Stimulated activated naive CD8-positive, alpha-beta T cell treated with anti-CD3 and anti-CD28 coated beads, Interleukin-15, amount 100 ng/mL, for 72 hours (primary cell): ENCODE measurements at regions not wholly inside any gene's neighbourhood (a gene's known extent, or its start where the extent isn't known, plus 50 kb on each side); places are given as distances from the start of the nearest gene placed in this dataset.

Experiments
- ATAC-seq: fragments of 150-1000 bp; cut with Tn5 transposase; 2 replicates; pipeline ENCODE4 v1.10.0; 2021; ENCODE audit warnings: mild to moderate bottlenecking, moderate library complexity
- DNase-seq, 2 donors: peaks; one replicate each; pipeline ENCODE4 v3.0.0; 2021 to 2022
- H3K27ac Mint-ChIP-seq, 2 donors: one replicate each; pipeline ENCODE4 v1.8.0; 2022; ENCODE audit warnings: mild to moderate bottlenecking in 2 of 2, mixed read lengths in 2 of 2, moderate library complexity in 2 of 2
- H3K27me3 Mint-ChIP-seq: one replicate; pipeline ENCODE4 v1.8.0; 2022; ENCODE audit warnings: mixed read lengths
- H3K4me1 Mint-ChIP-seq: one replicate; pipeline ENCODE4 v1.8.0; 2022; ENCODE audit warnings: mild to moderate bottlenecking, mixed read lengths
- H3K4me3 Mint-ChIP-seq, 2 donors: one replicate each; pipeline ENCODE4 v1.8.0; 2022; ENCODE audit warnings: mild to moderate bottlenecking in 2 of 2, mixed read lengths in 2 of 2, moderate library complexity in 1 of 2
- H3K9me3 Mint-ChIP-seq, 2 donors: one replicate each; pipeline ENCODE4 v1.8.0; 2022; ENCODE audit warnings: mixed read lengths in 2 of 2

- H3K4me3 Mint-ChIP-seq: no peak overlapping the region
Measured at GRCh38 chr2:226641008-226641407, 158.6 kb downstream of the IRS1 start.

GRCh38 chr2:226640501-226640900, 159.1 kb downstream of the IRS1 start:
- ATAC-seq (no peak), DNase-seq (no peak)
- Mint-ChIP-seq H3K4me1 (peaks cover 4% of the 10 kb centered on the region), H3K27me3 (peaks cover 16% of the 10 kb centered on the region), H3K27ac (no peak overlapping the region), H3K4me3 (no peak overlapping the region), H3K9me3 (no peaks in the 10 kb centered on the region)

More at GRCh38 chr2:226641008-226641407, 158.6 kb downstream of the IRS1 start:
- no peak for DNase-seq
- no peaks in the 10 kb centered on the region for H3K9me3 Mint-ChIP-seq
- H3K27ac Mint-ChIP-seq: no peak overlapping the region
- H3K4me1 Mint-ChIP-seq: peaks cover 4% of the 10 kb centered on the region
- H3K27me3 Mint-ChIP-seq: peaks cover 15% of the 10 kb centered on the region
- ATAC-seq: no peak

- Mint-ChIP-seq H3K4me1 (peaks cover 3% of the 10 kb centered on the region), H3K9me3 (no peaks in the 10 kb centered on the region), H3K27ac (no peak overlapping the region), H3K27me3 (peaks cover 14% of the 10 kb centered on the region), H3K4me3 (no peak overlapping the region)
- no peak for ATAC-seq
- no peak for DNase-seq
Measured at GRCh38 chr2:226639550-226639949, 160.1 kb downstream of the IRS1 start.

GRCh38 chr2:226638576-226638975, 161.0 kb downstream of the IRS1 start:
- ATAC-seq: no peak
- no peak overlapping the region for H3K4me3 Mint-ChIP-seq
- no peak overlapping the region for H3K27ac Mint-ChIP-seq
- no peaks in the 10 kb centered on the region for H3K4me1 Mint-ChIP-seq
- H3K9me3 Mint-ChIP-seq: no peaks in the 10 kb centered on the region
- H3K27me3 Mint-ChIP-seq: peaks cover 8% of the 10 kb centered on the region
- DNase-seq: no peak

- no peak for ATAC-seq
- peaks cover 8% of the 10 kb centered on the region for H3K27me3 Mint-ChIP-seq
- H3K4me3 Mint-ChIP-seq: no peak overlapping the region
- no peaks in the 10 kb centered on the region for H3K9me3 Mint-ChIP-seq
- no peak for DNase-seq
- H3K4me1 Mint-ChIP-seq: no peaks in the 10 kb centered on the region
- H3K27ac Mint-ChIP-seq: no peak overlapping the region
Measured at GRCh38 chr2:226637383-226637782, 162.2 kb downstream of the IRS1 start.

GRCh38 chr2:226636586-226636985, 163.0 kb downstream of the IRS1 start:
- no peaks in the 10 kb centered on the region for H3K9me3 Mint-ChIP-seq
- no peak overlapping the region for H3K4me3 Mint-ChIP-seq
- peaks cover 8% of the 10 kb centered on the region for H3K27me3 Mint-ChIP-seq
- ATAC-seq (no peak), DNase-seq (no peak)
- H3K4me1 Mint-ChIP-seq: no peaks in the 10 kb centered on the region
- no peak overlapping the region for H3K27ac Mint-ChIP-seq

- H3K9me3 Mint-ChIP-seq: no peaks in the 10 kb centered on the region
- H3K4me3 Mint-ChIP-seq: no peak overlapping the region
- ATAC-seq: no peak
- H3K4me1 Mint-ChIP-seq: no peaks in the 10 kb centered on the region
- H3K27me3 Mint-ChIP-seq: peaks cover 8% of the 10 kb centered on the region
- DNase-seq: no peak
- H3K27ac Mint-ChIP-seq: no peak overlapping the region
Measured at GRCh38 chr2:226634943-226635604, 164.5 kb downstream of the IRS1 start.

GRCh38 chr2:226631671-226632070, 167.9 kb downstream of the IRS1 start:
- H3K27ac Mint-ChIP-seq: peak overlapping the region in 1 of 2 donors; percentile 10
- no peaks in the 10 kb centered on the region for H3K4me1 Mint-ChIP-seq
- ATAC-seq: no peak
- no peaks in the 10 kb centered on the region for H3K9me3 Mint-ChIP-seq
- H3K4me3 Mint-ChIP-seq: no peak overlapping the region
- peaks cover 14% of the 10 kb centered on the region for H3K27me3 Mint-ChIP-seq
- DNase-seq: no peak

GRCh38 chr2:226631187-226631586, 168.4 kb downstream of the IRS1 start:
- Mint-ChIP-seq H3K27ac (no peak overlapping the region), H3K4me1 (no peaks in the 10 kb centered on the region), H3K4me3 (no peak overlapping the region), H3K9me3 (no peaks in the 10 kb centered on the region), H3K27me3 (peaks cover 9% of the 10 kb centered on the region)
- ATAC-seq (no peak), DNase-seq (no peak)

GRCh38 chr2:226625946-226626345, 173.7 kb downstream of the IRS1 start:
- Mint-ChIP-seq H3K4me1 (no peaks in the 10 kb centered on the region), H3K9me3 (no peaks in the 10 kb centered on the region), H3K27me3 (peaks cover 6% of the 10 kb centered on the region), H3K4me3 (no peak overlapping the region), H3K27ac (no peak overlapping the region)
- no peak for ATAC-seq
- DNase-seq: no peak

GRCh38 chr2:226623587-226624368, 175.8 kb downstream of the IRS1 start:
- H3K27ac Mint-ChIP-seq: no peak overlapping the region
- H3K27me3 Mint-ChIP-seq: peaks cover 6% of the 10 kb centered on the region
- no peaks in the 10 kb centered on the region for H3K4me1 Mint-ChIP-seq
- DNase-seq (no peak), ATAC-seq (no peak)
- no peaks in the 10 kb centered on the region for H3K9me3 Mint-ChIP-seq
- H3K4me3 Mint-ChIP-seq: no peak overlapping the region

- Mint-ChIP-seq H3K4me3 (no peak overlapping the region), H3K9me3 (no peaks in the 10 kb centered on the region), H3K27me3 (peaks cover 11% of the 10 kb centered on the region), H3K27ac (no peak overlapping the region), H3K4me1 (no peaks in the 10 kb centered on the region)
- DNase-seq: no peak
- no peak for ATAC-seq
Measured at GRCh38 chr2:226622484-226622883, 177.1 kb downstream of the IRS1 start.

GRCh38 chr2:226620176-226620575, 179.4 kb downstream of the IRS1 start:
- Mint-ChIP-seq H3K27me3 (peaks cover 11% of the 10 kb centered on the region), H3K27ac (peak overlapping the region; percentile 29 to 54), H3K4me1 (no peaks in the 10 kb centered on the region), H3K4me3 (no peak overlapping the region), H3K9me3 (no peaks in the 10 kb centered on the region)
- ATAC-seq (no peak), DNase-seq (no peak)

- ATAC-seq (no peak), DNase-seq (no peak)
- H3K4me1 Mint-ChIP-seq: no peaks in the 10 kb centered on the region
- H3K4me3 Mint-ChIP-seq: no peak overlapping the region
- H3K27ac Mint-ChIP-seq: no peak overlapping the region
- H3K27me3 Mint-ChIP-seq: peaks cover 11% of the 10 kb centered on the region
- H3K9me3 Mint-ChIP-seq: no peaks in the 10 kb centered on the region
Measured at GRCh38 chr2:226619707-226620106, 179.9 kb downstream of the IRS1 start.

GRCh38 chr2:226618875-226619605, 180.6 kb downstream of the IRS1 start:
- H3K27me3 Mint-ChIP-seq: peaks cover 11% of the 10 kb centered on the region
- DNase-seq (no peak), ATAC-seq (no peak)
- H3K27ac Mint-ChIP-seq: no peak overlapping the region
- no peaks in the 10 kb centered on the region for H3K9me3 Mint-ChIP-seq
- no peak overlapping the region for H3K4me3 Mint-ChIP-seq
- no peaks in the 10 kb centered on the region for H3K4me1 Mint-ChIP-seq

- Mint-ChIP-seq H3K4me1 (no peaks in the 10 kb centered on the region), H3K4me3 (no peak overlapping the region)
Measured at GRCh38 chr2:226618544-226618874, 181.1 kb downstream of the IRS1 start.

More at GRCh38 chr2:226618544-226618874, 181.1 kb downstream of the IRS1 start:
- DNase-seq (no peak), ATAC-seq (no peak)
- H3K9me3 Mint-ChIP-seq: no peaks in the 10 kb centered on the region
- no peak overlapping the region for H3K27ac Mint-ChIP-seq
- H3K27me3 Mint-ChIP-seq: peaks cover 11% of the 10 kb centered on the region
